Ovary (tissue), 7 donors: ENCODE measurements at regions not wholly inside any gene's neighbourhood (a gene's known extent, or its start where the extent isn't known, plus 50 kb on each side); places are given as distances from the start of the nearest gene placed in this dataset.

Experiments
- DNase-seq, 5 donors: peaks; one replicate each; pipeline ENCODE4 v3.0.0-alpha.2; 2019 to 2020
- H3K27ac ChIP-seq, 2 donors: fragments of 200-600 bp; one replicate each; pipeline versions ENCODE4 v1.5.1 to v1.8.0; 2019 to 2022
- H3K27me3 ChIP-seq: fragments of 200-600 bp; one replicate; pipeline ENCODE4 v1.8.0; 2022
- H3K36me3 ChIP-seq: fragments of 200-600 bp; sonication (generic); one replicate; pipeline ENCODE4 v1.5.1; 2019
- H3K4me1 ChIP-seq: one replicate; pipeline ENCODE4 v1.8.1; 2013; ENCODE audit warnings: mild to moderate bottlenecking, moderate library complexity; ENCODE audit not compliant: insufficient read depth
- H3K4me3 ChIP-seq: fragments of 200-600 bp; sonication (generic); one replicate; pipeline ENCODE4 v1.5.1; 2017
- H3K9me3 ChIP-seq, 2 donors: fragments of 200-600 bp in 1 of 2; sonication (generic) in 1 of 2; one replicate each; pipeline versions ENCODE4 v1.5.1 to v1.8.1; 2013 to 2019; ENCODE audit warnings: mild to moderate bottlenecking in 1 of 2, moderate library complexity in 1 of 2
- CTCF ChIP-seq, 3 donors: fragments of 450-650 bp in 2 of 3; fragments of 200-600 bp in 1 of 3; IDR thresholded peaks; one replicate each; pipeline versions ENCODE4 v1.5.1 to v1.8.0; 2016 to 2022; ENCODE audit warnings: antibody characterized with exemption in 3 of 3, mild to moderate bottlenecking in 1 of 3
- EP300 ChIP-seq: sonication (generic); formaldehyde crosslinking; IDR thresholded peaks from one replicate; pipeline ENCODE4 v1.6.1; 2017; ENCODE audit warnings: antibody characterized with exemption
- POLR2A ChIP-seq: fragments of 450-650 bp; IDR thresholded peaks from one replicate; pipeline ENCODE4 v1.6.1; 2017; ENCODE audit warnings: antibody characterized with exemption, mild to moderate bottlenecking, moderate library complexity
- WGBS, 3 donors: extraction: QIAGEN DNeasy Blood & Tissue Kit in 1 of 3; methylation state at CpG; one replicate each; pipeline versions ENCODE4 v1.1.5 to v1.1.7; 2013 to 2017; 5-methylcytosine and 5-hydroxymethylcytosine counted together
- intact Hi-C, 4 donors: fragments of 100-400 bp; cut with DNase I; formaldehyde crosslinking; loops; one replicate each; pipeline versions ENCODE4 v1.11.0 to v1.15.1; 2022 to 2023
- donor health status: DM: no; HTN: no; CAD: no; lungs with moderate emphysema.
- donor health status: DM: no; HTN: no; CAD: no.
- donor health status: Bipolar disorder and iron deficiency.
- donor health status: DM: no; HTN: no; CAD: no.
- donor health status: DM: yes; HTN: yes; CAD: no.

- no peak overlapping the region for H3K4me3 ChIP-seq
- WGBS, 3 donors, result 17 to 24% (median 23%) methylated on average over 13 of the region's 13 CpGs
- no peaks in the 10 kb centered on the region for H3K27me3 ChIP-seq
These were observed 75.3 kb upstream of the AMZ2 start for GRCh38 chr17:68172461-68172954.

GRCh38 chr17:68175416-68175815 lies 72.4 kb upstream of the AMZ2 start:
- DNase-seq, result no peak
- no peak overlapping the region for H3K4me3 ChIP-seq
- H3K9me3 ChIP-seq, result no peaks in the 10 kb centered on the region
- TF ChIP-seq POLR2A (no peak), EP300 (no peak), CTCF (IDR thresholded peaks at IDR 0.05) (no peak)
- no peaks in the 10 kb centered on the region for H3K36me3 ChIP-seq
- H3K27ac ChIP-seq, result no peak overlapping the region
- intact Hi-C loops, result no loop called here
- no peaks in the 10 kb centered on the region for H3K27me3 ChIP-seq
- 96 to 100% (median 100%) methylated on average over 2 of the region's 2 CpGs for WGBS, 3 donors
- no peaks in the 10 kb centered on the region for H3K4me1 ChIP-seq

More at GRCh38 chr17:68172461-68172954, 75.3 kb upstream of the AMZ2 start:
- Histone ChIP-seq H3K9me3 (no peaks in the 10 kb centered on the region), H3K4me1 (peaks cover 3% of the 10 kb centered on the region), H3K27ac (no peak overlapping the region), H3K36me3 (no peaks in the 10 kb centered on the region)
- DNase-seq, result peak; percentile 55 to 79 (median 75)
- TF ChIP-seq POLR2A (no peak), EP300 (no peak), CTCF (IDR thresholded peaks at IDR 0.05) (peak; percentile 81 to 88 (median 83))
- intact Hi-C loops, result loop anchor here in 1 of 4 donors (2.0 kb wide), 1 partner anchor 290 kb away; no protein-coding TSS in a partner anchor

- intact Hi-C loops, result no loop called here
- no peak overlapping the region for H3K4me3 ChIP-seq
- 82 to 100% (median 88%) methylated on average over 3 of the region's 3 CpGs for WGBS, 3 donors
These were observed 71.9 kb upstream of the AMZ2 start for GRCh38 chr17:68175905-68176304.

GRCh38 chr17:68176718-68177117 lies 71.1 kb upstream of the AMZ2 start:
- Histone ChIP-seq H3K9me3 (no peaks in the 10 kb centered on the region), H3K4me3 (no peak overlapping the region), H3K36me3 (no peaks in the 10 kb centered on the region), H3K27ac (no peak overlapping the region), H3K27me3 (no peaks in the 10 kb centered on the region), H3K4me1 (no peaks in the 10 kb centered on the region)
- 57 to 68% (median 67%) methylated on average over 4 of the region's 4 CpGs for WGBS, 3 donors
- no peak for DNase-seq
- intact Hi-C loops, result no loop called here
- TF ChIP-seq CTCF (IDR thresholded peaks at IDR 0.05) (no peak), POLR2A (no peak), EP300 (no peak)

More at GRCh38 chr17:68175905-68176304, 71.9 kb upstream of the AMZ2 start:
- no peak overlapping the region for H3K27ac ChIP-seq
- H3K36me3 ChIP-seq, result no peaks in the 10 kb centered on the region
- no peaks in the 10 kb centered on the region for H3K4me1 ChIP-seq
- H3K9me3 ChIP-seq, result no peaks in the 10 kb centered on the region
- TF ChIP-seq CTCF (IDR thresholded peaks at IDR 0.05) (no peak), EP300 (no peak), POLR2A (no peak)
- H3K27me3 ChIP-seq, result no peaks in the 10 kb centered on the region
- no peak for DNase-seq
